Activated naive CD4-positive, alpha-beta T cell treated with anti-CD3 and anti-CD28 coated beads for 36 hours (primary cell): ENCODE measurements at regions not wholly inside any gene's neighbourhood (a gene's known extent, or its start where the extent isn't known, plus 50 kb on each side); places are given as distances from the start of the nearest gene placed in this dataset.

Source experiments
- CTCF ChIA-PET: fragments of 350-600 bp; sonication (Branson Sonifier 250); formaldehyde crosslinking; loops from one replicate; lab custom pipeline; 2021; ENCODE audit warnings: antibody characterized with exemption; lab: Charles Lee
- DNase-seq: peaks from one replicate; pipeline ENCODE4 v3.0.0-alpha.2; 2020
- H3K27ac Mint-ChIP-seq: one replicate; pipeline ENCODE4 v1.8.0; 2021; ENCODE audit warnings: mild to moderate bottlenecking, mixed read lengths
- H3K27me3 Mint-ChIP-seq: one replicate; pipeline ENCODE4 v1.8.0; 2021; ENCODE audit warnings: low read depth, mixed read lengths
- H3K36me3 Mint-ChIP-seq: one replicate; pipeline ENCODE4 v1.8.0; 2021; ENCODE audit warnings: low read depth, mixed read lengths
- H3K4me1 Mint-ChIP-seq: one replicate; pipeline ENCODE4 v1.8.0; 2021; ENCODE audit warnings: low read depth, mixed read lengths
- H3K4me3 Mint-ChIP-seq: one replicate; pipeline ENCODE4 v1.8.0; 2021; ENCODE audit warnings: mild to moderate bottlenecking, moderate library complexity, mixed read lengths
- H3K9me3 Mint-ChIP-seq: one replicate; pipeline ENCODE4 v1.8.0; 2021; ENCODE audit warnings: mixed read lengths
- intact Hi-C: fragments of 100-400 bp; cut with micrococcal nuclease; formaldehyde crosslinking; loops from one replicate; pipeline ENCODE4 v1.15.1; 2023

- Mint-ChIP-seq H3K36me3 (no peaks in the 10 kb centered on the region), H3K27me3 (no peaks in the 10 kb centered on the region), H3K27ac (no peak overlapping the region), H3K9me3 (no peaks in the 10 kb centered on the region), H3K4me3 (no peak overlapping the region), H3K4me1 (peaks cover 27% of the 10 kb centered on the region)
- DNase-seq = no peak
- intact Hi-C loops = no loop called here
- CTCF ChIA-PET = interaction anchor here (1.1 kb wide), 1 partner anchor 64 kb away, joined by 6 read pairs; no protein-coding TSS in a partner anchor
Measured at GRCh38 chr4:38611676-38612075, 52.3 kb upstream of the KLF3 start.

GRCh38 chr4:38612646-38613414, 51.2 kb upstream of the KLF3 start:
- intact Hi-C loops = no loop called here
- CTCF ChIA-PET = interaction anchor here (0.5 to 1.1 kb wide), 2 partner anchors 42 to 62 kb away, joined by 3 to 6 read pairs; no protein-coding TSS in a partner anchor
- peaks cover 25% of the 10 kb centered on the region for H3K4me1 Mint-ChIP-seq
- H3K27ac Mint-ChIP-seq = no peak overlapping the region
- H3K36me3 Mint-ChIP-seq = no peaks in the 10 kb centered on the region
- no peaks in the 10 kb centered on the region for H3K9me3 Mint-ChIP-seq
- H3K27me3 Mint-ChIP-seq = no peaks in the 10 kb centered on the region
- DNase-seq = no peak
- H3K4me3 Mint-ChIP-seq = no peak overlapping the region
